ENCODE measurements at regions not wholly inside any gene's neighbourhood (a gene's known extent, or its start where the extent isn't known, plus 50 kb on each side); places are given as distances from the start of the nearest gene placed in this dataset.

GRCh38 chr15:35298509-35298908 lies 213.4 kb upstream of the NANOGP8 start:
- Histone ChIP-seq H3K27me3 (ENCODE audit: control insufficient read depth, insufficient read depth, low read length) (no peaks in the 10 kb centered on the region), H3K4me1 (ENCODE audit: control insufficient read depth, insufficient read depth, low read length) (no peaks in the 10 kb centered on the region), H3K9me3 (ENCODE audit: control insufficient read depth, insufficient read depth, low read length) (no peaks in the 10 kb centered on the region), H3K36me3 (ENCODE audit: control insufficient read depth, insufficient read depth, low read length) (no peaks in the 10 kb centered on the region), H3K4me3 (ENCODE audit: low read length) (no peak overlapping the region), H3K27ac (ENCODE audit: low read length) (no peak overlapping the region)
- H3K27me3 Mint-ChIP-seq (ENCODE audit: low read depth in 2 of 2), result no peaks in the 10 kb centered on the region
- no peak overlapping the region for H3K27ac Mint-ChIP-seq
- intact Hi-C loops (cut with micrococcal nuclease), result no loop called here
- no peak overlapping the region for H3K4me3 Mint-ChIP-seq
- H3K4me1 Mint-ChIP-seq, result no peaks in the 10 kb centered on the region
- no peaks in the 10 kb centered on the region for H3K36me3 Mint-ChIP-seq
- ATAC-seq (no peak), DNase-seq (no peak)
- TF ChIP-seq, protein P1, sequence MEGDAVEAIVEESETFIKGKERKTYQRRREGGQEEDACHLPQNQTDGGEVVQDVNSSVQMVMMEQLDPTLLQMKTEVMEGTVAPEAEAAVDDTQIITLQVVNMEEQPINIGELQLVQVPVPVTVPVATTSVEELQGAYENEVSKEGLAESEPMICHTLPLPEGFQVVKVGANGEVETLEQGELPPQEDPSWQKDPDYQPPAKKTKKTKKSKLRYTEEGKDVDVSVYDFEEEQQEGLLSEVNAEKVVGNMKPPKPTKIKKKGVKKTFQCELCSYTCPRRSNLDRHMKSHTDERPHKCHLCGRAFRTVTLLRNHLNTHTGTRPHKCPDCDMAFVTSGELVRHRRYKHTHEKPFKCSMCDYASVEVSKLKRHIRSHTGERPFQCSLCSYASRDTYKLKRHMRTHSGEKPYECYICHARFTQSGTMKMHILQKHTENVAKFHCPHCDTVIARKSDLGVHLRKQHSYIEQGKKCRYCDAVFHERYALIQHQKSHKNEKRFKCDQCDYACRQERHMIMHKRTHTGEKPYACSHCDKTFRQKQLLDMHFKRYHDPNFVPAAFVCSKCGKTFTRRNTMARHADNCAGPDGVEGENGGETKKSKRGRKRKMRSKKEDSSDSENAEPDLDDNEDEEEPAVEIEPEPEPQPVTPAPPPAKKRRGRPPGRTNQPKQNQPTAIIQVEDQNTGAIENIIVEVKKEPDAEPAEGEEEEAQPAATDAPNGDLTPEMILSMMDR (IDR thresholded peaks at IDR 0.05), result no peak
- 93% methylated on average over 16 of the region's 16 CpGs for WGBS (ENCODE audit: insufficient coverage)
- H3K9me3 Mint-ChIP-seq, result peaks cover 0 to 8% of the 10 kb centered on the region in 2 donors

GRCh38 chr15:35293353-35294130 lies 208.4 kb upstream of the NANOGP8 start:
- Mint-ChIP-seq H3K27me3 (ENCODE audit: low read depth in 2 of 2) (no peaks in the 10 kb centered on the region), H3K4me1 (no peaks in the 10 kb centered on the region), H3K9me3 (peaks cover 0 to 8% of the 10 kb centered on the region in 2 donors), H3K27ac (no peak overlapping the region), H3K4me3 (no peak overlapping the region), H3K36me3 (no peaks in the 10 kb centered on the region)
- no peak overlapping the region for H3K4me3 ChIP-seq (ENCODE audit: low read length)
- H3K27ac ChIP-seq (ENCODE audit: low read length), result no peak overlapping the region
- ATAC-seq (no peak), DNase-seq (no peak)
- intact Hi-C loops (cut with micrococcal nuclease), result no loop called here
- no peaks in the 10 kb centered on the region for H3K9me3 ChIP-seq (ENCODE audit: control insufficient read depth, insufficient read depth, low read length)
- WGBS (ENCODE audit: insufficient coverage), result 72% methylated on average over 4 of the region's 4 CpGs
- TF ChIP-seq, protein P1 (IDR thresholded peaks at IDR 0.05), result no peak
- no peaks in the 10 kb centered on the region for H3K36me3 ChIP-seq (ENCODE audit: control insufficient read depth, insufficient read depth, low read length)
- H3K27me3 ChIP-seq (ENCODE audit: control insufficient read depth, insufficient read depth, low read length), result no peaks in the 10 kb centered on the region
- no peaks in the 10 kb centered on the region for H3K4me1 ChIP-seq (ENCODE audit: control insufficient read depth, insufficient read depth, low read length)

- Mint-ChIP-seq H3K36me3 (no peaks in the 10 kb centered on the region), H3K27me3 (ENCODE audit: low read depth in 2 of 2) (no peaks in the 10 kb centered on the region), H3K27ac (no peak overlapping the region), H3K4me3 (no peak overlapping the region), H3K9me3 (peaks cover 0 to 5% of the 10 kb centered on the region in 2 donors), H3K4me1 (no peaks in the 10 kb centered on the region)
- Histone ChIP-seq H3K27me3 (ENCODE audit: control insufficient read depth, insufficient read depth, low read length) (no peaks in the 10 kb centered on the region), H3K27ac (ENCODE audit: low read length) (no peak overlapping the region), H3K9me3 (ENCODE audit: control insufficient read depth, insufficient read depth, low read length) (no peaks in the 10 kb centered on the region), H3K36me3 (ENCODE audit: control insufficient read depth, insufficient read depth, low read length) (no peaks in the 10 kb centered on the region), H3K4me1 (ENCODE audit: control insufficient read depth, insufficient read depth, low read length) (no peaks in the 10 kb centered on the region), H3K4me3 (ENCODE audit: low read length) (no peak overlapping the region)
- no peak for ATAC-seq
- intact Hi-C loops (cut with micrococcal nuclease), result no loop called here
- TF ChIP-seq, protein P1 (IDR thresholded peaks at IDR 0.05), result no peak
- 90% methylated on average over 4 of the region's 5 CpGs for WGBS (ENCODE audit: insufficient coverage)
- DNase-seq, result no peak
Measured at GRCh38 chr15:35290301-35290721, 205.2 kb upstream of the NANOGP8 start.
